SIG-M5 treated with dmso at 0.1 percent for 504 hours (cell line): ENCODE measurements at regions not wholly inside any gene's neighbourhood (a gene's known extent, or its start where the extent isn't known, plus 50 kb on each side); places are given as distances from the start of the nearest gene placed in this dataset.

Source experiments
- DNase-seq: peaks from one replicate; lab custom pipeline; 2025; ENCODE audit not compliant: unreplicated experiment; lab: John Stamatoyannopoulos, UW

- DNase-seq: no peak
Measured at GRCh38 chr3:145739926-145740325, 421.1 kb downstream of the PLOD2 start.

- DNase-seq: no peak
Measured at GRCh38 chr3:145750657-145751056, 410.3 kb downstream of the PLOD2 start.

- DNase-seq: no peak
Measured at GRCh38 chr3:145752576-145752975, 408.4 kb downstream of the PLOD2 start.

GRCh38 chr3:145754605-145755289, 406.2 kb downstream of the PLOD2 start:
- DNase-seq: no peak

- no peak for DNase-seq
Measured at GRCh38 chr3:145760036-145760435, 400.9 kb downstream of the PLOD2 start.

- DNase-seq: peak; percentile 30
Measured at GRCh38 chr3:145767909-145768308, 393.1 kb downstream of the PLOD2 start.

GRCh38 chr3:145776782-145777408, 384.1 kb downstream of the PLOD2 start:
- DNase-seq: peak; percentile 64

GRCh38 chr3:145780301-145780700, 380.7 kb downstream of the PLOD2 start:
- no peak for DNase-seq

- DNase-seq: no peak
Measured at GRCh38 chr3:145785668-145786067, 375.3 kb downstream of the PLOD2 start.

- DNase-seq: no peak
Measured at GRCh38 chr3:145798007-145798406, 363.0 kb downstream of the PLOD2 start.

GRCh38 chr3:145798696-145799537, 362.1 kb downstream of the PLOD2 start:
- no peak for DNase-seq

- no peak for DNase-seq
Measured at GRCh38 chr3:145801696-145802095, 359.3 kb downstream of the PLOD2 start.

GRCh38 chr3:145807990-145808389, 353.0 kb downstream of the PLOD2 start:
- no peak for DNase-seq

- no peak for DNase-seq
Measured at GRCh38 chr3:145812391-145812790, 348.6 kb downstream of the PLOD2 start.

- no peak for DNase-seq
Measured at GRCh38 chr3:145815707-145816413, 345.1 kb downstream of the PLOD2 start.

- no peak for DNase-seq
Measured at GRCh38 chr3:145817870-145818483, 343.0 kb downstream of the PLOD2 start.

GRCh38 chr3:145820170-145820569, 340.8 kb downstream of the PLOD2 start:
- no peak for DNase-seq

- no peak for DNase-seq
Measured at GRCh38 chr3:145842294-145842902, 318.6 kb downstream of the PLOD2 start.

GRCh38 chr3:145843561-145843960, 317.4 kb downstream of the PLOD2 start:
- DNase-seq: no peak

GRCh38 chr3:145849115-145849514, 311.9 kb downstream of the PLOD2 start:
- DNase-seq: peak; percentile 78
